Gastrocnemius medialis (tissue), 4 donors: ENCODE measurements at regions not wholly inside any gene's neighbourhood (a gene's known extent, or its start where the extent isn't known, plus 50 kb on each side); places are given as distances from the start of the nearest gene placed in this dataset.

ENCODE experiments used
- ATAC-seq, 2 donors: fragments of 150-250 bp; one replicate each; pipeline ENCODE4 v1.9.1; 2016
- DNase-seq, 2 donors: peaks; one replicate each; pipeline ENCODE4 v3.0.0-alpha.2; 2019
- H3K27ac ChIP-seq, 4 donors: fragments of 200-600 bp; sonication (generic); 1 replicate in 1 of 4; 2 replicates in 3 of 4; pipeline ENCODE4 v1.5.1; 2016 to 2018; ENCODE audit warnings: mild to moderate bottlenecking in 2 of 4, moderate library complexity in 1 of 4
- H3K27me3 ChIP-seq, 3 donors: fragments of 200-600 bp; sonication (generic) in 2 of 3; 1 replicate in 1 of 3; 2 replicates in 2 of 3; pipeline versions ENCODE4 v1.5.1 to v1.6.0; 2016 to 2019; ENCODE audit warnings: mild to moderate bottlenecking in 1 of 3, moderate library complexity in 1 of 3
- H3K36me3 ChIP-seq, 2 donors: fragments of 200-600 bp; sonication (generic) in 1 of 2; one replicate each; pipeline ENCODE4 v1.5.1; 2017 to 2018
- H3K4me1 ChIP-seq, 2 donors: fragments of 200-600 bp; sonication (generic) in 1 of 2; one replicate each; pipeline ENCODE4 v1.5.1; 2016 to 2017; ENCODE audit warnings: mild to moderate bottlenecking in 2 of 2
- H3K4me3 ChIP-seq, 4 donors: fragments of 200-600 bp; sonication (generic) in 3 of 4; 1 replicate in 1 of 4; 2 replicates in 3 of 4; pipeline ENCODE4 v1.5.1; 2016 to 2019; ENCODE audit warnings: mild to moderate bottlenecking in 2 of 4
- H3K9me3 ChIP-seq, 3 donors: fragments of 200-600 bp; sonication (generic) in 2 of 3; 1 replicate in 1 of 3; 2 replicates in 2 of 3; pipeline ENCODE4 v1.5.1; 2016 to 2019
- POLR2A ChIP-seq, 2 donors: fragments of 450-650 bp; IDR thresholded peaks; one replicate each; pipeline ENCODE4 v1.6.1; 2017; ENCODE audit warnings: antibody characterized with exemption in 2 of 2, mild to moderate bottlenecking in 2 of 2, moderate library complexity in 2 of 2
- in situ Hi-C, 4 donors: fragments of 200-750 bp; cut with MboI; loops; one replicate each; pipeline versions ENCODE4 v1.15.0 to v1.8.0; 2017; ENCODE audit warnings: low sequenced_read_pairs in 4 of 4
- intact Hi-C: fragments of 100-400 bp; cut with DNase I; formaldehyde crosslinking; loops from one replicate; pipeline ENCODE4 v1.15.1; 2023; ENCODE audit warnings: low total_unique reads
- TF ChIP-seq, protein P1 (sequence below), 5 experiments: fragments of 450-650 bp in 3 of 5; fragments of 200-600 bp in 2 of 5; sonication (generic) in 2 of 5; IDR thresholded peaks in 4 of 5; conservative IDR thresholded peaks in 1 of 5; 1 replicate in 4 of 5; 2 replicates in 1 of 5; pipeline ENCODE4 v1.5.1; 2016 to 2019; ENCODE audit warnings: antibody characterized with exemption in 5 of 5, mild to moderate bottlenecking in 3 of 5, moderate library complexity in 3 of 5

DNA sequence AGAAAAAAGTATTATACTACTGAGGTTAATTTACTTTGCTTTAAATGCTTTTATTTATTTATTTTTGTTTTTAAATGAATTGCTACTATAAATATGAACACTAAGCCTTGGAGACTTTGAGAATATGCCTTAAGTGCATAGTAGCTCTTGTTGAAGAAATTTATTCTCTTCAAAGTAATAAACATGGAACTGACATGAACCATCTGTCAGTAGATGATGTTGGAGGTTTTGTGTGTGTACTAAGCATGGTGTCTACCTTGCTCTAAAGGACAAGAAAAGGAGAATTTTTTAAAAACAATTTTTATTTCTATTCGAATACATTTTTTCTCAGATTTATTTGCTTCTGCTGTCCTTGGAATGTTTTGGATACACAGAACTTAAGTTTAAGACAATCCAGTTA, 81.1 kb upstream of the PDZRN3 start:
- Histone ChIP-seq H3K9me3 (no peaks in the 10 kb centered on the region), H3K27me3 (no peaks in the 10 kb centered on the region), H3K4me3 (no peak overlapping the region), H3K27ac (no peak overlapping the region), H3K4me1 (no peaks in the 10 kb centered on the region), H3K36me3 (no peaks in the 10 kb centered on the region)
- intact Hi-C loops = no loop called here
- in situ Hi-C loops = no loop called here
- ATAC-seq = no peak
- TF ChIP-seq POLR2A (IDR thresholded peaks at IDR 0.05) = no peak
- TF ChIP-seq, protein P1, sequence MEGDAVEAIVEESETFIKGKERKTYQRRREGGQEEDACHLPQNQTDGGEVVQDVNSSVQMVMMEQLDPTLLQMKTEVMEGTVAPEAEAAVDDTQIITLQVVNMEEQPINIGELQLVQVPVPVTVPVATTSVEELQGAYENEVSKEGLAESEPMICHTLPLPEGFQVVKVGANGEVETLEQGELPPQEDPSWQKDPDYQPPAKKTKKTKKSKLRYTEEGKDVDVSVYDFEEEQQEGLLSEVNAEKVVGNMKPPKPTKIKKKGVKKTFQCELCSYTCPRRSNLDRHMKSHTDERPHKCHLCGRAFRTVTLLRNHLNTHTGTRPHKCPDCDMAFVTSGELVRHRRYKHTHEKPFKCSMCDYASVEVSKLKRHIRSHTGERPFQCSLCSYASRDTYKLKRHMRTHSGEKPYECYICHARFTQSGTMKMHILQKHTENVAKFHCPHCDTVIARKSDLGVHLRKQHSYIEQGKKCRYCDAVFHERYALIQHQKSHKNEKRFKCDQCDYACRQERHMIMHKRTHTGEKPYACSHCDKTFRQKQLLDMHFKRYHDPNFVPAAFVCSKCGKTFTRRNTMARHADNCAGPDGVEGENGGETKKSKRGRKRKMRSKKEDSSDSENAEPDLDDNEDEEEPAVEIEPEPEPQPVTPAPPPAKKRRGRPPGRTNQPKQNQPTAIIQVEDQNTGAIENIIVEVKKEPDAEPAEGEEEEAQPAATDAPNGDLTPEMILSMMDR (IDR thresholded peaks at IDR 0.05 in 4 of 5, conservative IDR thresholded peaks at IDR 0.05 in 1 of 5) = no peak
- DNase-seq = no peak

GRCh38 chr3:73699327-73699726, 74.6 kb upstream of the PDZRN3 start:
- in situ Hi-C loops (no loop called here), intact Hi-C loops (no loop called here)
- H3K9me3 ChIP-seq = no peaks in the 10 kb centered on the region
- H3K27ac ChIP-seq = no peak overlapping the region
- DNase-seq = no peak
- H3K4me3 ChIP-seq = no peak overlapping the region
- peaks cover 0 to 6% of the 10 kb centered on the region in 2 donors for H3K4me1 ChIP-seq
- no peak for ATAC-seq
- TF ChIP-seq, protein P1 (IDR thresholded peaks at IDR 0.05 in 4 of 5, conservative IDR thresholded peaks at IDR 0.05 in 1 of 5) = no peak
- TF ChIP-seq POLR2A (IDR thresholded peaks at IDR 0.05) = no peak
- no peaks in the 10 kb centered on the region for H3K36me3 ChIP-seq
- no peaks in the 10 kb centered on the region for H3K27me3 ChIP-seq

DNA sequence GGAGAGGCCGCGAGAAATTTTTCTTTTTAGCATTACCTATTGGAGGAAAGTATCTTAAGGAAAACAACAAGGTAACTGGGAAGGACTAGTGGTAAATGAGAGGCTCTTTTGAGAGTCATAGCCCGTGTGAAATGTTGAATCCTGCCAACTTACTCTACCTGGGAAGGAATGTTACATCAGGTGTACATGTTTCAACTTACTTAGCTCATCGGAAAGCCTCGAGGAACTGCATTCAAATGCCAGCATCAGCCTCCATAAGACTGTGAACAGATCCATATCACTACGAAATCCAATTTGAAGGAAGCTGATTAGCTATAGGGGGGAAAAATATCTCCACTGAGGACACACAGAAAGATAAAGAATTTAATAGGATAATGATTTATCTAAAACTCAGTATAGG, 72.3 kb upstream of the PDZRN3 start:
- intact Hi-C loops (no loop called here), in situ Hi-C loops (no loop called here)
- H3K4me1 ChIP-seq = peaks cover 0 to 6% of the 10 kb centered on the region in 2 donors
- no peaks in the 10 kb centered on the region for H3K36me3 ChIP-seq
- no peaks in the 10 kb centered on the region for H3K27me3 ChIP-seq
- no peak overlapping the region for H3K4me3 ChIP-seq
- no peak for ATAC-seq
- H3K27ac ChIP-seq = no peak overlapping the region
- TF ChIP-seq, protein P1 (IDR thresholded peaks at IDR 0.05 in 4 of 5, conservative IDR thresholded peaks at IDR 0.05 in 1 of 5) = no peak
- TF ChIP-seq POLR2A (IDR thresholded peaks at IDR 0.05) = no peak
- H3K9me3 ChIP-seq = no peaks in the 10 kb centered on the region
- DNase-seq = no peak

GRCh38 chr3:73695841-73696240, 71.1 kb upstream of the PDZRN3 start:
- H3K9me3 ChIP-seq = no peaks in the 10 kb centered on the region
- H3K27me3 ChIP-seq = no peaks in the 10 kb centered on the region
- DNase-seq (peak in 1 of 2 donors; percentile 15), ATAC-seq (peak; percentile 33 to 45)
- no peak overlapping the region for H3K27ac ChIP-seq
- no peak overlapping the region for H3K4me3 ChIP-seq
- peaks cover 0 to 6% of the 10 kb centered on the region in 2 donors for H3K4me1 ChIP-seq
- TF ChIP-seq, protein P1 (IDR thresholded peaks at IDR 0.05 in 4 of 5, conservative IDR thresholded peaks at IDR 0.05 in 1 of 5) = no peak
- no peak for TF ChIP-seq POLR2A (IDR thresholded peaks at IDR 0.05)
- intact Hi-C loops = no loop called here
- in situ Hi-C loops = no loop called here
- no peaks in the 10 kb centered on the region for H3K36me3 ChIP-seq
